HG03565 (cell line): ENCODE measurements at regions not wholly inside any gene's neighbourhood (a gene's known extent, or its start where the extent isn't known, plus 50 kb on each side); places are given as distances from the start of the nearest gene placed in this dataset.

Experiments used
- ATAC-seq: cut with Tn5 transposase; IDR thresholded peaks from one replicate; pipeline ENCODE4 v1.9.1; 2021; ENCODE audit warnings: mild to moderate bottlenecking, moderate library complexity; ENCODE audit not compliant: unreplicated experiment

GRCh38 chr10:28853195-28853594 lies 175.9 kb downstream of the BAMBI start:
- ATAC-seq = no peak

- no peak for ATAC-seq
Observed at GRCh38 chr10:28857164-28857563, 179.8 kb downstream of the BAMBI start.

GRCh38 chr10:28858646-28859045 lies 181.3 kb downstream of the BAMBI start:
- no peak for ATAC-seq

- ATAC-seq = no peak
Observed at GRCh38 chr10:28859791-28860190, 182.5 kb downstream of the BAMBI start.

GRCh38 chr10:28862219-28862618 lies 184.9 kb downstream of the BAMBI start:
- ATAC-seq = no peak

GRCh38 chr10:28869606-28870201 lies 192.4 kb downstream of the BAMBI start:
- no peak for ATAC-seq

- no peak for ATAC-seq
Observed at GRCh38 chr10:28871665-28872064, 194.3 kb downstream of the BAMBI start.

GRCh38 chr10:28872587-28873165 lies 195.4 kb downstream of the BAMBI start:
- ATAC-seq = no peak

GRCh38 chr10:28873540-28873939 lies 196.2 kb downstream of the BAMBI start:
- no peak for ATAC-seq

GRCh38 chr10:28874210-28874609 lies 196.9 kb downstream of the BAMBI start:
- ATAC-seq = no peak

GRCh38 chr10:28875549-28876081 lies 198.3 kb downstream of the BAMBI start:
- no peak for ATAC-seq

- no peak for ATAC-seq
Observed at GRCh38 chr10:28878236-28878970, 201.1 kb downstream of the BAMBI start.

- no peak for ATAC-seq
Observed at GRCh38 chr10:28879246-28879645, 201.9 kb downstream of the BAMBI start.

- ATAC-seq = no peak
Observed at GRCh38 chr10:28879875-28880682, 202.8 kb downstream of the BAMBI start.

- ATAC-seq = no peak
Observed at GRCh38 chr10:28880683-28880950, 203.3 kb downstream of the BAMBI start.

- no peak for ATAC-seq
Observed at GRCh38 chr10:28881171-28881882, 204.0 kb downstream of the BAMBI start.

GRCh38 chr10:28883741-28884423 lies 206.6 kb downstream of the BAMBI start:
- no peak for ATAC-seq

- ATAC-seq = no peak
Observed at GRCh38 chr10:28890121-28890950, 213.0 kb downstream of the BAMBI start.

- no peak for ATAC-seq
Observed at GRCh38 chr10:28891058-28891713, 213.9 kb downstream of the BAMBI start.
